ENCODE measurements at regions not wholly inside any gene's neighbourhood (a gene's known extent, or its start where the extent isn't known, plus 50 kb on each side); places are given as distances from the start of the nearest gene placed in this dataset.

DNA sequence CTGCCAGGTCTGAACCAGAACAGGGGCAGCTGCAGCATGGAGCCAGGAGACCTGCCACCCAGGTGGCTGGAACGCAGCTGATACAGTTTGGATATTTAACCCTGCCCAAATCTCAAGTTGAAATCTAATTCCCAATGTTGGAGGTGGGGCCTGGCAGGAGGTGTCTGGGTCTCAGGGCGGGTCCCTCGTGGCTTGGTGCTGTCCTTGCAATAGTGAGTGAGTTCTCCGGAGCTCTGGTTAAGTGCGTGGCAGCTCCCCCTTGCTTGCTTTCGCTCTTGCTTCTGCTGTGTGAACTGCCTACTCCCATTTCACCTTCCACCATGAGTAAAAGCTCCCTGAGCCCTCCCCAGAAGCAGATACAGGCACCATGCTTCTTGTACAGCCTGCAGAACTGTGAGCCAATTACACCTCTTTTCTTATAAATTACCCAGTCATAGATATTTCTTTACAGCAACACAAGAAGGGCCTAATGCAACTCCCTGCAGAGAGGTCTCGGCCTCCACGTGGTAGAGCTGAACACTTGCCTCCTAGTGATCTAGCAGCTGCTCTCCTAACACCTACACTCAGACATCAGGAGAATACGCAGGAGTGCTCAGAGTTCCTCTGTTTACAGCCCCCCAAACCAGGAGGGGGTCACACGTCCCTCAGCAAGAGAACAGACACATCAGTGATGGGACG, 203.7 kb downstream of the CTTN start:
- no peak overlapping the region for H2AFZ ChIP-seq (ENCODE audit: low read length)
- DNase-seq (ENCODE audit: low read depth in 2 of 2) = no peak
- no peak overlapping the region for H3K27ac ChIP-seq (ENCODE audit: insufficient read depth, low read length)
- no peaks in the 10 kb centered on the region for H3K27me3 ChIP-seq (ENCODE audit: control insufficient read depth, insufficient read depth, low read length)
- no peaks in the 10 kb centered on the region for H3K4me1 ChIP-seq (ENCODE audit: control insufficient read depth, extremely low read depth, insufficient read depth, low read length)
- no peaks in the 10 kb centered on the region for H3K9me3 ChIP-seq (ENCODE audit: control insufficient read depth, insufficient read depth, low read depth, low read length)
- H3K4me2 ChIP-seq (ENCODE audit: extremely low read depth, insufficient read depth, low read length) = no peak overlapping the region
- H3K4me3 ChIP-seq (replicated peaks in 1 of 4; ENCODE audit: control extremely low read depth in 1 of 4, insufficient read depth in 1 of 4, low read depth in 3 of 4, low read length in 4 of 4) = no peak overlapping the region
- H4K20me1 ChIP-seq (ENCODE audit: control insufficient read depth, extremely low read depth, insufficient read depth, low read length) = no peaks in the 10 kb centered on the region
- no peaks in the 10 kb centered on the region for H3K79me2 ChIP-seq (ENCODE audit: control insufficient read depth, insufficient read depth, low read length)
- H3K9ac ChIP-seq (ENCODE audit: insufficient read depth, low read length) = no peak overlapping the region
- H3K36me3 ChIP-seq (ENCODE audit: control insufficient read depth, insufficient read depth, low read length) = no peaks in the 10 kb centered on the region
- TF ChIP-seq EZH2 (IDR thresholded peaks at IDR 0.05; ENCODE audit: low read length, missing control alignments) = no peak
- TF ChIP-seq, protein P1, sequence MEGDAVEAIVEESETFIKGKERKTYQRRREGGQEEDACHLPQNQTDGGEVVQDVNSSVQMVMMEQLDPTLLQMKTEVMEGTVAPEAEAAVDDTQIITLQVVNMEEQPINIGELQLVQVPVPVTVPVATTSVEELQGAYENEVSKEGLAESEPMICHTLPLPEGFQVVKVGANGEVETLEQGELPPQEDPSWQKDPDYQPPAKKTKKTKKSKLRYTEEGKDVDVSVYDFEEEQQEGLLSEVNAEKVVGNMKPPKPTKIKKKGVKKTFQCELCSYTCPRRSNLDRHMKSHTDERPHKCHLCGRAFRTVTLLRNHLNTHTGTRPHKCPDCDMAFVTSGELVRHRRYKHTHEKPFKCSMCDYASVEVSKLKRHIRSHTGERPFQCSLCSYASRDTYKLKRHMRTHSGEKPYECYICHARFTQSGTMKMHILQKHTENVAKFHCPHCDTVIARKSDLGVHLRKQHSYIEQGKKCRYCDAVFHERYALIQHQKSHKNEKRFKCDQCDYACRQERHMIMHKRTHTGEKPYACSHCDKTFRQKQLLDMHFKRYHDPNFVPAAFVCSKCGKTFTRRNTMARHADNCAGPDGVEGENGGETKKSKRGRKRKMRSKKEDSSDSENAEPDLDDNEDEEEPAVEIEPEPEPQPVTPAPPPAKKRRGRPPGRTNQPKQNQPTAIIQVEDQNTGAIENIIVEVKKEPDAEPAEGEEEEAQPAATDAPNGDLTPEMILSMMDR (conservative IDR thresholded peaks at IDR 0.05 in 1 of 2, IDR thresholded peaks at IDR 0.05 in 1 of 2; ENCODE audit: low read depth in 1 of 2, low read length in 2 of 2) = no peak

DNA sequence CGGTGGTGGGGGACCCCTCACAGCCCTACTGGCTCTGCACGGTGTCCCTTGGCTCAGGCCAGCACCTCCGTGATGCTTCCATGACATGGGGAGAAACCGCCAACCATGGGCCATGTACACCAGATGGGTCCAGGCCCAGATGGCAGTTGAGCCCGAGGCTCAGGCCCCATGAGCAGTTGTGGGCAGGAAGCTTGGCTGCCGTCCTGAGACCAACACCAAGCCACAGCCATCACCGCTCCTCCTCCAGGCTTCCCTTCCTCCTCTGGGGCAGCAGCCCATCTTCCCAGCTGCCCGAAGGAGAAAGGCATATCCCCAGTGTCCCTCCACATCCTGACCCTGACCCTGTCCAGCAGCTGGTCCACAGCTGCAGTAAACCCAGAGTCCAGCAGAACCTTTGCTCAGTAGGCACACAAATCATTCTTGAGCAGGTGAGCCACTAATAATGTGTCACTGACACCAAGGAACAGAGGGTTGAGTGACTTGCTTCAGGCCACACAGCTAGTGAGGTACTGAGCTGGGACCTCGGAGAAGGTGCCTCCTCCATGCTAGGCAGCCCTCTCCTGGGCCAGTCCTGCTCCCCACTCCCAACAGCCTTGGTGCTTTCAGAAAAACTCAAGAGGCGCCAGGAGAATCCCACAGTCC, 204.9 kb downstream of the CTTN start:
- Histone ChIP-seq H3K79me2 (ENCODE audit: control insufficient read depth, insufficient read depth, low read length) (no peaks in the 10 kb centered on the region), H3K4me3 (replicated peaks in 1 of 4; ENCODE audit: control extremely low read depth in 1 of 4, insufficient read depth in 1 of 4, low read depth in 3 of 4, low read length in 4 of 4) (no peak overlapping the region), H3K4me1 (ENCODE audit: control insufficient read depth, extremely low read depth, insufficient read depth, low read length) (no peaks in the 10 kb centered on the region), H3K27me3 (ENCODE audit: control insufficient read depth, insufficient read depth, low read length) (no peaks in the 10 kb centered on the region), H4K20me1 (ENCODE audit: control insufficient read depth, extremely low read depth, insufficient read depth, low read length) (no peaks in the 10 kb centered on the region), H3K27ac (ENCODE audit: insufficient read depth, low read length) (no peak overlapping the region), H2AFZ (ENCODE audit: low read length) (no peak overlapping the region), H3K9ac (ENCODE audit: insufficient read depth, low read length) (no peak overlapping the region), H3K9me3 (ENCODE audit: control insufficient read depth, insufficient read depth, low read depth, low read length) (no peaks in the 10 kb centered on the region), H3K36me3 (ENCODE audit: control insufficient read depth, insufficient read depth, low read length) (no peaks in the 10 kb centered on the region), H3K4me2 (ENCODE audit: extremely low read depth, insufficient read depth, low read length) (no peak overlapping the region)
- DNase-seq (ENCODE audit: low read depth in 2 of 2) = no peak
- TF ChIP-seq, protein P1 (conservative IDR thresholded peaks at IDR 0.05 in 1 of 2, IDR thresholded peaks at IDR 0.05 in 1 of 2; ENCODE audit: low read depth in 1 of 2, low read length in 2 of 2) = no peak
- no peak for TF ChIP-seq EZH2 (IDR thresholded peaks at IDR 0.05; ENCODE audit: low read length, missing control alignments)

DNA sequence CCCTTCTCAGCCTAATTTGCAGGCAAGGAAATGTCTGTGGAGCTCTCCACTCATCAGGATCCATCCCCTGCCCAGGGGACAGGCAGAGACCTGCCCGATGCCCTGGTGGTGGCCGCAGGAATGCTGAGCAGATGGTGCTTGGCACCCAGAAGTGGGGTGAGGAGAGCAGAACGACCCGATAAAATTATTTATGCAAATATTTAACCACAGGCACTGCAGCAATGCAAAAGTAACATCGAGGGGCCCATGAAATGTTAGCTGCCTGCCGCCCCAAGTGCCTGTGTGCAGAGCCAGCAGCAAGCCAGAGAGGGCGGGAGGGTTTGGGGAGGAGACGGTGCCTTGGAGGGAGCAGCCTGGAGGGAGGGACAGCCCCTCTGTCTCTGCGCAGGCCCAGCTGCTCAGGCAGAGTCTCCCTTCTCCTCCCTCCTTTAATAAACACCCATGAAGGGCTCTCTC, 205.5 kb downstream of the CTTN start:
- Histone ChIP-seq H3K4me2 (ENCODE audit: extremely low read depth, insufficient read depth, low read length) (no peak overlapping the region), H3K27me3 (ENCODE audit: control insufficient read depth, insufficient read depth, low read length) (no peaks in the 10 kb centered on the region), H3K36me3 (ENCODE audit: control insufficient read depth, insufficient read depth, low read length) (no peaks in the 10 kb centered on the region), H3K79me2 (ENCODE audit: control insufficient read depth, insufficient read depth, low read length) (no peaks in the 10 kb centered on the region), H3K4me3 (replicated peaks in 1 of 4; ENCODE audit: control extremely low read depth in 1 of 4, insufficient read depth in 1 of 4, low read depth in 3 of 4, low read length in 4 of 4) (no peak overlapping the region), H3K4me1 (ENCODE audit: control insufficient read depth, extremely low read depth, insufficient read depth, low read length) (no peaks in the 10 kb centered on the region), H3K9ac (ENCODE audit: insufficient read depth, low read length) (no peak overlapping the region), H2AFZ (ENCODE audit: low read length) (no peak overlapping the region), H3K27ac (ENCODE audit: insufficient read depth, low read length) (no peak overlapping the region), H4K20me1 (ENCODE audit: control insufficient read depth, extremely low read depth, insufficient read depth, low read length) (no peaks in the 10 kb centered on the region), H3K9me3 (ENCODE audit: control insufficient read depth, insufficient read depth, low read depth, low read length) (no peaks in the 10 kb centered on the region)
- no peak for TF ChIP-seq EZH2 (IDR thresholded peaks at IDR 0.05; ENCODE audit: low read length, missing control alignments)
- TF ChIP-seq, protein P1 (conservative IDR thresholded peaks at IDR 0.05 in 1 of 2, IDR thresholded peaks at IDR 0.05 in 1 of 2; ENCODE audit: low read depth in 1 of 2, low read length in 2 of 2) = no peak
- DNase-seq (ENCODE audit: low read depth in 2 of 2) = no peak
